ENCODE measurements at regions not wholly inside any gene's neighbourhood (a gene's known extent, or its start where the extent isn't known, plus 50 kb on each side); places are given as distances from the start of the nearest gene placed in this dataset.

DNA sequence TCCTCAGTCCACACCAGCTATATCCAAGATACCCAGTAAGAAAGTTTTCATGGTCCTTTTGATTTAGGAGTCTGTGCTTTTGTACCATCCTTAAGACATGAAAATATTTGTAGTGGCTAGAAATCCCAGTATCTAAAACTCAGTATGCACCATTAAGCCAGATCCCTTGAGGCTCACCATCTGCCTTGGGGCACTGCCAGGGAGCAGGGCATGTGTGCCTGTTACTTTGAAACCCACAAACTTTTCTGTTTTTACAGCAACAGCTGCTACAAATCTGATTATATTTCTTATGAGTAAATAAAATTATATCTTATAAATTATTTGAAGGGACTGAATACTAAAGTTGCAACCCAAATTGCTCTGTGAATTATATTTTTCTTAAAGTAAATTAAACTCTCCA lies 290.5 kb upstream of the MANEA start:
- H3K9ac ChIP-seq (ENCODE audit: low read depth, low read length, poor library complexity), result no peak overlapping the region
- no peak overlapping the region for H2AK5ac ChIP-seq (ENCODE audit: low read depth, low read length)
- no peak for DNase-seq (ENCODE audit: low spot score)
- H2BK12ac ChIP-seq (ENCODE audit: low read length), result no peak overlapping the region
- no peak overlapping the region for H3K4ac ChIP-seq (ENCODE audit: low read length)
- no peak overlapping the region for H2BK15ac ChIP-seq (ENCODE audit: low read length)
- no peak overlapping the region for H2BK5ac ChIP-seq (ENCODE audit: low read length)
- no peak overlapping the region for H3K14ac ChIP-seq (ENCODE audit: low read length)
- no peak overlapping the region for H3K27ac ChIP-seq (replicated peaks; ENCODE audit: low read length)
- H4K8ac ChIP-seq (ENCODE audit: low read depth, low read length), result no peak overlapping the region
- no peak overlapping the region for H3K23ac ChIP-seq (ENCODE audit: low read depth, low read length, poor library complexity)
- H3K79me1 ChIP-seq (ENCODE audit: low read depth, low read length), result no peaks in the 10 kb centered on the region
- no peaks in the 10 kb centered on the region for H3K9me3 ChIP-seq (replicated peaks in 1 of 2; ENCODE audit: control insufficient read depth in 2 of 2, insufficient read depth in 1 of 2, low read depth in 1 of 2, low read length in 2 of 2)
- H3K4me3 ChIP-seq (ENCODE audit: low read length in 2 of 2), result no peak overlapping the region
- no peaks in the 10 kb centered on the region for H3K36me3 ChIP-seq (replicated peaks in 1 of 2; ENCODE audit: control insufficient read depth in 2 of 2, insufficient read depth in 2 of 2, low read length in 2 of 2)
- H2AFZ ChIP-seq (ENCODE audit: low read length), result no peak overlapping the region
- H3K18ac ChIP-seq (ENCODE audit: low read length), result no peak overlapping the region
- no peak overlapping the region for H3K4me2 ChIP-seq (ENCODE audit: insufficient read depth, low read length, poor library complexity, severe bottlenecking)
- H3K4me1 ChIP-seq (ENCODE audit: control insufficient read depth in 2 of 2, insufficient read depth in 1 of 2, low read depth in 1 of 2, low read length in 2 of 2), result no peaks in the 10 kb centered on the region
- H4K91ac ChIP-seq (ENCODE audit: low read depth, low read length, poor library complexity), result no peak overlapping the region
- H3K27me3 ChIP-seq (ENCODE audit: control insufficient read depth in 3 of 3, insufficient read depth in 3 of 3, low read depth in 1 of 3, low read length in 3 of 3), result no peaks in the 10 kb centered on the region
- H2BK120ac ChIP-seq (ENCODE audit: low read depth, low read length), result no peak overlapping the region

DNA sequence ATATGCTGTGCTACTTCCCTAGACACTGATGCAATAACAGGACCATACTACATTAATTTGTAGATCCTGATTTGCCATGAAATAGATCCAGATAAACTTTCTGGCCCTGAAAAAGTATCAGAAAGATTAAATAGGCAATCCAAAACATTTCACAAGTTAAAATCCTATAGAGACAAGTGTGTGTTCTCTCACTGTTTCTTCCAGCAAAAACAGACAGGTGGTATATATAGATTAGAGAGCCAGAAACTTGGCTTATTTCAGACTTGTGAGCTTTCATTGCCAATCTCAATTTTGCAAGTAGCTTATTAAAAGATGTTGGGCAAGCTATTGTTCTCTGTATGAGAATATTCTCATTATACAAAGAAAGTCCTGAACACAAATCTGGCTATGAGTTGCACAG lies 289.1 kb upstream of the MANEA start:
- H3K27me3 ChIP-seq (ENCODE audit: control insufficient read depth in 3 of 3, insufficient read depth in 3 of 3, low read depth in 1 of 3, low read length in 3 of 3), result no peaks in the 10 kb centered on the region
- H3K18ac ChIP-seq (ENCODE audit: low read length), result no peak overlapping the region

DNA sequence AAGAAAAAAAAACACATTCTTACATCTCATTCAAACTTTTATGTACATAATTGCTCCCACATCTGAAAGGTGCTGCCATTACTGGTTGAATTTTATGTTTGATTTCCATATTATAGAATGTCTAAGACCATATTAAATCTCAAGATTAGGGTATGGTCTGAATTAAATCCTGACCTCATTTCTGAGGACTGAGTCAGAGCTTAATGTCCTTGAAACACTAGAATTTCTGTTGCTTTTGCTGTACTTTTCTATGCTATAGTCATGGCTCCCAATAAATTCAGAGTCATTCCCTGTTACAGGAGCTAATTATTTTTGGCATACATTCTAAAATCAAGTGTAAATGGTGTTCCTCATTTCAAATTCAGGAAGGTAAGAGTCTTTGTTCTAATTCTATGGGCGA lies 285.3 kb upstream of the MANEA start:
- no peak overlapping the region for H4K8ac ChIP-seq (ENCODE audit: low read depth, low read length)
- no peak overlapping the region for H3K23ac ChIP-seq (ENCODE audit: low read depth, low read length, poor library complexity)
- no peak overlapping the region for H2AK5ac ChIP-seq (ENCODE audit: low read depth, low read length)
- H4K91ac ChIP-seq (ENCODE audit: low read depth, low read length, poor library complexity), result no peak overlapping the region
- no peaks in the 10 kb centered on the region for H3K9me3 ChIP-seq (replicated peaks in 1 of 2; ENCODE audit: control insufficient read depth in 2 of 2, insufficient read depth in 1 of 2, low read depth in 1 of 2, low read length in 2 of 2)
- H2BK15ac ChIP-seq (ENCODE audit: low read length), result no peak overlapping the region
- no peaks in the 10 kb centered on the region for H3K4me1 ChIP-seq (ENCODE audit: control insufficient read depth in 2 of 2, insufficient read depth in 1 of 2, low read depth in 1 of 2, low read length in 2 of 2)
- H3K4me2 ChIP-seq (ENCODE audit: insufficient read depth, low read length, poor library complexity, severe bottlenecking), result no peak overlapping the region
- H3K4me3 ChIP-seq (ENCODE audit: low read length in 2 of 2), result no peak overlapping the region
- H3K27me3 ChIP-seq (ENCODE audit: control insufficient read depth in 3 of 3, insufficient read depth in 3 of 3, low read depth in 1 of 3, low read length in 3 of 3), result no peaks in the 10 kb centered on the region
- no peaks in the 10 kb centered on the region for H3K36me3 ChIP-seq (replicated peaks in 1 of 2; ENCODE audit: control insufficient read depth in 2 of 2, insufficient read depth in 2 of 2, low read length in 2 of 2)
- no peak overlapping the region for H3K27ac ChIP-seq (replicated peaks; ENCODE audit: low read length)
- H3K18ac ChIP-seq (ENCODE audit: low read length), result no peak overlapping the region
- H2BK12ac ChIP-seq (ENCODE audit: low read length), result no peak overlapping the region
- WGBS, 2 donors (ENCODE audit: extremely low coverage in 2 of 2, insufficient read length in 2 of 2, insufficient replicate concordance in 1 of 2), result no CpG with 5 or more reads among the region's 1 CpG
- H3K9ac ChIP-seq (ENCODE audit: low read depth, low read length, poor library complexity), result no peak overlapping the region
- no peak for DNase-seq (ENCODE audit: low spot score)
- no peak overlapping the region for H3K4ac ChIP-seq (ENCODE audit: low read length)
- H2BK5ac ChIP-seq (ENCODE audit: low read length), result no peak overlapping the region
- H3K79me1 ChIP-seq (ENCODE audit: low read depth, low read length), result no peaks in the 10 kb centered on the region
- no peak overlapping the region for H3K14ac ChIP-seq (ENCODE audit: low read length)
- no peak overlapping the region for H2BK120ac ChIP-seq (ENCODE audit: low read depth, low read length)
- no peak overlapping the region for H2AFZ ChIP-seq (ENCODE audit: low read length)

More for the DNA sequence above, 289.1 kb upstream of the MANEA start:
- no peak overlapping the region for H2BK120ac ChIP-seq (ENCODE audit: low read depth, low read length)
- H4K91ac ChIP-seq (ENCODE audit: low read depth, low read length, poor library complexity), result no peak overlapping the region
- H2BK5ac ChIP-seq (ENCODE audit: low read length), result no peak overlapping the region
- no peak overlapping the region for H3K9ac ChIP-seq (ENCODE audit: low read depth, low read length, poor library complexity)
- no peaks in the 10 kb centered on the region for H3K79me1 ChIP-seq (ENCODE audit: low read depth, low read length)
- no peak overlapping the region for H2AK5ac ChIP-seq (ENCODE audit: low read depth, low read length)
- H4K8ac ChIP-seq (ENCODE audit: low read depth, low read length), result no peak overlapping the region
- H3K4me2 ChIP-seq (ENCODE audit: insufficient read depth, low read length, poor library complexity, severe bottlenecking), result no peak overlapping the region
- H3K36me3 ChIP-seq (replicated peaks in 1 of 2; ENCODE audit: control insufficient read depth in 2 of 2, insufficient read depth in 2 of 2, low read length in 2 of 2), result no peaks in the 10 kb centered on the region
- no peak for DNase-seq (ENCODE audit: low spot score)
- no peak overlapping the region for H3K23ac ChIP-seq (ENCODE audit: low read depth, low read length, poor library complexity)
- H3K4me1 ChIP-seq (ENCODE audit: control insufficient read depth in 2 of 2, insufficient read depth in 1 of 2, low read depth in 1 of 2, low read length in 2 of 2), result no peaks in the 10 kb centered on the region
- no peak overlapping the region for H3K14ac ChIP-seq (ENCODE audit: low read length)
- H2AFZ ChIP-seq (ENCODE audit: low read length), result no peak overlapping the region
- H2BK15ac ChIP-seq (ENCODE audit: low read length), result no peak overlapping the region
- H3K9me3 ChIP-seq (replicated peaks in 1 of 2; ENCODE audit: control insufficient read depth in 2 of 2, insufficient read depth in 1 of 2, low read depth in 1 of 2, low read length in 2 of 2), result no peaks in the 10 kb centered on the region
- no peak overlapping the region for H3K4me3 ChIP-seq (ENCODE audit: low read length in 2 of 2)
- no peak overlapping the region for H3K4ac ChIP-seq (ENCODE audit: low read length)
- H3K27ac ChIP-seq (replicated peaks; ENCODE audit: low read length), result no peak overlapping the region
- no peak overlapping the region for H2BK12ac ChIP-seq (ENCODE audit: low read length)

DNA sequence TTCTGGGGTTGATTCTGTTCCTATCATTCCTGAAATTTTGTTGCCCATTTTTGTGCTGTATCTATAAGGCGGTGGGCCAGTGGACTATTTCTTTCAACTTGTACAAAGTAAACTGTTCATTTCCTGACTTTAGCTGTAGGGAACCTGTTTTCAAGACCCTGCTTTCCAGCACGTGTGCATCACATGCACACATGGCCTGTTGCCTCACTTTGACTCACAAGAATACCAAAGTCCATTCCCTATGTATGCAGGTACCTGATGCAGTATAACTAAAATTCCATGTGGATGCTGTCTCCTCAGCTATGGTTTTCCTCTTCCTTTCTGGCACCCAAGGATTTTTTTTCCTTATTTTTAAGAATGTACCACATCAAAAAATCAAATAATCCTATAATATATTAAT lies 284.1 kb upstream of the MANEA start:
- H3K4me2 ChIP-seq (ENCODE audit: insufficient read depth, low read length, poor library complexity, severe bottlenecking), result no peak overlapping the region
- no peak overlapping the region for H4K91ac ChIP-seq (ENCODE audit: low read depth, low read length, poor library complexity)
- no peaks in the 10 kb centered on the region for H3K79me1 ChIP-seq (ENCODE audit: low read depth, low read length)
- no peak overlapping the region for H3K4me3 ChIP-seq (ENCODE audit: low read length in 2 of 2)
- no peak overlapping the region for H3K9ac ChIP-seq (ENCODE audit: low read depth, low read length, poor library complexity)
- no peak for DNase-seq (ENCODE audit: low spot score)
- H3K4me1 ChIP-seq (ENCODE audit: control insufficient read depth in 2 of 2, insufficient read depth in 1 of 2, low read depth in 1 of 2, low read length in 2 of 2), result no peaks in the 10 kb centered on the region
- H2BK120ac ChIP-seq (ENCODE audit: low read depth, low read length), result no peak overlapping the region
- no peaks in the 10 kb centered on the region for H3K27me3 ChIP-seq (ENCODE audit: control insufficient read depth in 3 of 3, insufficient read depth in 3 of 3, low read depth in 1 of 3, low read length in 3 of 3)
- H4K8ac ChIP-seq (ENCODE audit: low read depth, low read length), result no peak overlapping the region
- no peak overlapping the region for H3K4ac ChIP-seq (ENCODE audit: low read length)
- H2BK12ac ChIP-seq (ENCODE audit: low read length), result no peak overlapping the region
- H2BK5ac ChIP-seq (ENCODE audit: low read length), result no peak overlapping the region
- H3K14ac ChIP-seq (ENCODE audit: low read length), result no peak overlapping the region
- H2AFZ ChIP-seq (ENCODE audit: low read length), result no peak overlapping the region
- H2AK5ac ChIP-seq (ENCODE audit: low read depth, low read length), result no peak overlapping the region
- no peaks in the 10 kb centered on the region for H3K36me3 ChIP-seq (replicated peaks in 1 of 2; ENCODE audit: control insufficient read depth in 2 of 2, insufficient read depth in 2 of 2, low read length in 2 of 2)
- H3K23ac ChIP-seq (ENCODE audit: low read depth, low read length, poor library complexity), result no peak overlapping the region
- no peaks in the 10 kb centered on the region for H3K9me3 ChIP-seq (replicated peaks in 1 of 2; ENCODE audit: control insufficient read depth in 2 of 2, insufficient read depth in 1 of 2, low read depth in 1 of 2, low read length in 2 of 2)
- H2BK15ac ChIP-seq (ENCODE audit: low read length), result no peak overlapping the region
- no peak overlapping the region for H3K18ac ChIP-seq (ENCODE audit: low read length)
- no CpG with 5 or more reads among the region's 2 CpGs for WGBS, 2 donors (ENCODE audit: extremely low coverage in 2 of 2, insufficient read length in 2 of 2, insufficient replicate concordance in 1 of 2)
- H3K27ac ChIP-seq (replicated peaks; ENCODE audit: low read length), result no peak overlapping the region
